ENCODE measurements at regions not wholly inside any gene's neighbourhood (a gene's known extent, or its start where the extent isn't known, plus 50 kb on each side); places are given as distances from the start of the nearest gene placed in this dataset.

DNA sequence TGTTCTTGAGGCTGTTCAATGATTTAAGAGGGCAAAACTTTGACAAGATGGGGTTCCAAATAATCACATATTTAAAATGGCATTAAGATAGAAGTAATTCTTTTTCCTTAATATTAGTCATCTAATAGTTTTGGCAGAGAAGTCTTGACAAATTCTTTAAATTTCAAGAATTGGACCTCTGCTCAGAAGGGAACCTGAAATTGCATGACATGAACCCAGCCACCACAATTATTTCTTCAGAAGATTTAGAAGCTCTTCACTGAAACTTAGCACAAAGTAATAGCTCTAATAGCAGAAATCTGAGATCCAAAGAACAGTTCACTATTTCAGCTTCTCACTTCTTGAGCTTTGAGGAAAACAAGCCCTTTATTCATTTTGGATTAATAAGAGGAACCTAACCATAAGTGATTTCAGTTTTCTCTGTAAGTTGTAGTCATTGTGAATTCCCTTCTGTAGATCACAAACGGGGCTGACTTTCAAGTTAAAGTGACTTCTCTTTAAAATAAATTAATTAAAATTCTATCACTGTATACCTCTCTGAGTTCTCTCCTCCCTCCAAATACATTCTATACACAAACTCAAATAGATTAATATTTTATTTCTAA is 100.6 kb upstream of the ITGA4 start:
- no peaks in the 10 kb centered on the region for H3K36me3 ChIP-seq (ENCODE audit: control insufficient read depth in 1 of 2, insufficient read depth in 2 of 2, low read length in 2 of 2)
- H3K27me3 ChIP-seq (ENCODE audit: low read depth, low read length) = no peaks in the 10 kb centered on the region
- H3K27ac ChIP-seq (ENCODE audit: low read length) = no peak overlapping the region
- H3K4me3 ChIP-seq (ENCODE audit: low read depth in 1 of 2, low read length in 2 of 2) = no peak overlapping the region
- no peaks in the 10 kb centered on the region for H3K9me3 ChIP-seq (ENCODE audit: control insufficient read depth in 1 of 2, low read length in 2 of 2)
- H3K4me1 ChIP-seq (ENCODE audit: control insufficient read depth in 1 of 2, insufficient read depth in 2 of 2, low read length in 2 of 2) = no peaks in the 10 kb centered on the region

DNA sequence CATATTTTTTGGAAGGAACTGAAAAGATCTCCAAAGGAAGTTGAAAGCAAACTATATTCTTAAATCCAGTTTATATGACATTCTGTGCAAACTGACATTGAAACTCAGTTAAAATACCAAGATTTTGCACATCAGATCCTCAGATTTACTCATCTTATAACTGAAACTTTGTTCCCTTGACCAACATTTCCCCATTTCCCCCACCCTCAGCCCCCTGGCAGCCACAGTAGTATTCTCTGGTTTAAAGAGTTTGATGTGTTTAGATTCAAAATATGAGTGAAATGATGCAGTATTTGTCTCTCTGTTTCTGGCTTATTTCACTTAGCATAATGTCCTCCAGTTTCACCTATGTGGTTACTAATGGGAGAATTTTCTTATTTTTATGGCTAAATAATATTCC is 99.2 kb upstream of the ITGA4 start:
- no peaks in the 10 kb centered on the region for H3K36me3 ChIP-seq (ENCODE audit: control insufficient read depth in 1 of 2, insufficient read depth in 2 of 2, low read length in 2 of 2)
- no peaks in the 10 kb centered on the region for H3K27me3 ChIP-seq (ENCODE audit: low read depth, low read length)
- H3K4me3 ChIP-seq (ENCODE audit: low read depth in 1 of 2, low read length in 2 of 2) = no peak overlapping the region
- H3K4me1 ChIP-seq (ENCODE audit: control insufficient read depth in 1 of 2, insufficient read depth in 2 of 2, low read length in 2 of 2) = no peaks in the 10 kb centered on the region
- no peaks in the 10 kb centered on the region for H3K9me3 ChIP-seq (ENCODE audit: control insufficient read depth in 1 of 2, low read length in 2 of 2)
- H3K27ac ChIP-seq (ENCODE audit: low read length) = no peak overlapping the region

DNA sequence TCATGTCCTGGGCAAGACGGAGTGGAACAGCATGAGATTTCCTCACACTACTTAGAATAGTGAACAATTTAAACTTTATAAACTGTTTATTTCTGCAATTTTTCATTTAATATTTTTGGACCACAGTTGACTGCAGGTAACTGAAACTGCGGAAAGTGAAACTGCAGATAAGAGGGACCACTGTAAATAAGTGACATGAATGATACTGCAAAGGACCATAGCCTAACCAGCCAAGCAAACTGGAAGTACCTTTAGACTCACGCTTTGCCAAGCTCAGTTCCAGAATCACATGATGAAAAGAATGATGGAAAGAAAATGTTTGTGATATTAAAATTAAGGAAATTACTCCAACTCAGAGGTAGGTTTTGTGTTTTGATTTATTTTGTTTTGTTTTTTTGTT is 94.6 kb upstream of the ITGA4 start:
- Histone ChIP-seq H3K9me3 (ENCODE audit: control insufficient read depth in 1 of 2, low read length in 2 of 2) (no peaks in the 10 kb centered on the region), H3K27ac (ENCODE audit: low read length) (no peak overlapping the region), H3K36me3 (ENCODE audit: control insufficient read depth in 1 of 2, insufficient read depth in 2 of 2, low read length in 2 of 2) (no peaks in the 10 kb centered on the region), H3K4me1 (ENCODE audit: control insufficient read depth in 1 of 2, insufficient read depth in 2 of 2, low read length in 2 of 2) (no peaks in the 10 kb centered on the region), H3K4me3 (ENCODE audit: low read depth in 1 of 2, low read length in 2 of 2) (no peak overlapping the region), H3K27me3 (ENCODE audit: low read depth, low read length) (no peaks in the 10 kb centered on the region)

DNA sequence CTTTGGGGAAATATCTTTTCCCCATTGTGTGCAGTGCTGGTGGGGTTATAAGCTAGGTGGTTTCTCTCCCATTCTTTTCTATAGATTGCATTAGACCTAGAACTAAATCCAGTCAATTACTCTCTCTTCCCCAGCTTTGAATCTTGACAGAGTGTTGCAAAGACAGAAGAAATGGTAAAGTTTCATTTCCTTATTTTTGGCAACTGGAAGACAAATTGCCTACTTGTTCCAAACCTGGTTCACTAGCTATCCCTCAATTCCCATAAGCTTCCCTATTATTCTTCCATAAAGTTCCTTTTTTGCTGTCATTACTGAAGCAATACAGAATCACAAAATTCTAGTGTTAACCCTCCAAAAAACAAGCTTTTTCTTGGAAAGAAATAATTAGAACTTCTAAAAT is 94.0 kb upstream of the ITGA4 start:
- Histone ChIP-seq H3K4me1 (ENCODE audit: control insufficient read depth in 1 of 2, insufficient read depth in 2 of 2, low read length in 2 of 2) (no peaks in the 10 kb centered on the region), H3K36me3 (ENCODE audit: control insufficient read depth in 1 of 2, insufficient read depth in 2 of 2, low read length in 2 of 2) (no peaks in the 10 kb centered on the region), H3K9me3 (ENCODE audit: control insufficient read depth in 1 of 2, low read length in 2 of 2) (no peaks in the 10 kb centered on the region), H3K27ac (ENCODE audit: low read length) (no peak overlapping the region), H3K27me3 (ENCODE audit: low read depth, low read length) (no peaks in the 10 kb centered on the region), H3K4me3 (ENCODE audit: low read depth in 1 of 2, low read length in 2 of 2) (no peak overlapping the region)

DNA sequence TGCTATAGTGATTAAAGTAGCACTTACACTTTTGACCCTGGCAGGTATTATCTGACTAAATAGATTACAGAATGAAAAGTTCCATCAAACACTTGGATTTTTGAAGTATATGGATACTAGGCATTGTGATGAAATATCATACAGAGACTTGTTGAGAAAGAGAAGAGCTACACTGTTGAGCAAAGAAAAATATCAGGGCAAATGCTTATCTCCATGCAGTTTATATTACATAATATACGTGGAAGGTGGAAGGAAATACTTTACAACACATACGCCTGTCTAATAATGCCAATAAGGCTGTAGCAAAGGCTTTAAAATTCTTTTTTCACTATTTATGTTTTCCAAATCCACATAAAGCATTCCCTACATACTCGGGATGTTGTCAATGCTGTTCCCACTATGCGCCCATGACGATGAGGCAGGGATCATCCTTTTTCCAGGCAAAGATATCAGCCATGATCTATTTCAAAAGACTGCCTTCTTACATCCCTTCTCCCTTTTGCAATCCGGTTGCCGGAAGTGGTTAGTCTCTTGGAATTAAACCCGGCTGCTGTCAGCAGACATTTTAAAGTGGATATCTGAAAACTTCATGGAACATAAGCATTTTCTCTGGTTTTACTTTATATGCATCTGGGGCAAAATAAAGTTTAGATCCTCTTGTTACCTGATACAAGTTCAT is 92.6 kb upstream of the ITGA4 start:
- H3K27me3 ChIP-seq (ENCODE audit: low read depth, low read length) = no peaks in the 10 kb centered on the region
- no peaks in the 10 kb centered on the region for H3K36me3 ChIP-seq (ENCODE audit: control insufficient read depth in 1 of 2, insufficient read depth in 2 of 2, low read length in 2 of 2)
- no peak overlapping the region for H3K4me3 ChIP-seq (ENCODE audit: low read depth in 1 of 2, low read length in 2 of 2)
- no peaks in the 10 kb centered on the region for H3K4me1 ChIP-seq (ENCODE audit: control insufficient read depth in 1 of 2, insufficient read depth in 2 of 2, low read length in 2 of 2)
- H3K9me3 ChIP-seq (ENCODE audit: control insufficient read depth in 1 of 2, low read length in 2 of 2) = no peaks in the 10 kb centered on the region
- H3K27ac ChIP-seq (ENCODE audit: low read length) = no peak overlapping the region

DNA sequence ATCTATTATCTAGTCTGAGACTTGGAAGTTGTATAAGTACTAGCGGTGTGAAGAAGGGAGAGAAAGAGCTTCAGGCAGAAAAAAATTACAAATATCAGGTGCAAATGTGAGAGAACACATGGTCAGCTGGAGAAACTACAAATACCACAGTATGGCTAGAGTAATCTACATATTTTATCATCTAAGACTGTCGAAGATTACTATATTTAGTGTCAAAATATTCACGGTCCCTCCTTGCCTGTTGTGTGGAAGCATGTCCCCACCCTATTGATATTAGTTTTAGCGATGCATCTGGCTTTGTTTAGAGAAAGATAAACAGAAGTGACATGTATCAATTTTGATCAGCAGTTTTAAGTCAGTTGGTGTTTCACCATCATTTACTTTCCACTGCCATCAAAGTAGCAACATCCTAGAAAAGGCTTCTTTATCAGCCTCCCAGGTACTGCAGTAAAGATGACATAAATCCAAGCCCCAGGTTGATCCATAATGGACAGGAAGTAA is 90.5 kb upstream of the ITGA4 start:
- Histone ChIP-seq H3K27ac (ENCODE audit: low read length) (no peak overlapping the region), H3K4me3 (ENCODE audit: low read depth in 1 of 2, low read length in 2 of 2) (no peak overlapping the region), H3K36me3 (ENCODE audit: control insufficient read depth in 1 of 2, insufficient read depth in 2 of 2, low read length in 2 of 2) (no peaks in the 10 kb centered on the region), H3K9me3 (ENCODE audit: control insufficient read depth in 1 of 2, low read length in 2 of 2) (no peaks in the 10 kb centered on the region), H3K27me3 (ENCODE audit: low read depth, low read length) (no peaks in the 10 kb centered on the region), H3K4me1 (ENCODE audit: control insufficient read depth in 1 of 2, insufficient read depth in 2 of 2, low read length in 2 of 2) (peaks cover 2 to 4% of the 10 kb centered on the region in 2 donors)

DNA sequence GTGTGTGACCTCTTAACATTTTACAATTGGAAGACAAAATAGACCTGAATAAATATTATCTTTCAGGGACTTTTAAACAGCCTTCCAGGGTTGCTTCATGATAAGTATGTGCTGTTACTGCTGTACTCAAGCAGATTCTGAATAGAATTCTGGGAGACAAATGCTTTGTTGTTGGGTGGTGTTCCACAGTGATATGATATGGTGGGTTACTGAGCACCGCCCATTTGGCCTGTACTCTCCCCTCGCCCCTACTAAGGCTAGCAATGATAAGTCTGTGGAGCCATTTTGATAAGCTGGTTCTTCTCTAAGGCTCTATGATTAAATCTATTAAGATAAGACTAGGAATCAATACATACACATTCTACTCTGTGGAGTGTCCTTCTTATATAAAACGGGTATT is 89.8 kb upstream of the ITGA4 start:
- H3K27me3 ChIP-seq (ENCODE audit: low read depth, low read length) = no peaks in the 10 kb centered on the region

DNA sequence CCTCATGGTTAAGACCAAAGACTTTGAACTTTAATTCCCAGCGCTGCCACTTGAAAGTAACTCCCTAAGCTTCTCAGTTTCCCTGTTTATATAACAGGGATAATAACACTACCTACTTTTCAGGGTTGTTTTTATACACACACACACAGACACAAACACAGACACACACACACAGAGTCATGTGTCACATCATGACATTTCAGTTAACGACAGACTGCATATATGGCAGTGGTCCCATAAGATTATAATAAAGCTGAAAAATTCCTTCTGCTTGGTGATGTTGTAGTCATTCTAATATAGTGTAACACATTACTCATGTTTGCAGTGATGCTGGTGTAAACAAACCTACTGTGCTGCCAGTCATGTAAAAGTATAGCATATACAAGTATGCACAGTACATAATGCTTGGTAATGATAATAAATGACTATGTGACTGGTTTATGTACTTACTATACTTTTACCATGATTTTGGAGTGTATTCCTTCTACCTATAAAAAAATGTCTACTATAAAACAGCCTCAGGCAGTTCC is 89.2 kb upstream of the ITGA4 start:
- H3K27me3 ChIP-seq (ENCODE audit: low read depth, low read length) = no peaks in the 10 kb centered on the region
- no peak overlapping the region for H3K4me3 ChIP-seq (ENCODE audit: low read depth in 1 of 2, low read length in 2 of 2)
- H3K27ac ChIP-seq (ENCODE audit: low read length) = no peak overlapping the region
- H3K36me3 ChIP-seq (ENCODE audit: control insufficient read depth in 1 of 2, insufficient read depth in 2 of 2, low read length in 2 of 2) = no peaks in the 10 kb centered on the region
- H3K9me3 ChIP-seq (ENCODE audit: control insufficient read depth in 1 of 2, low read length in 2 of 2) = no peaks in the 10 kb centered on the region
- peaks cover 4 to 14% of the 10 kb centered on the region in 2 donors for H3K4me1 ChIP-seq (ENCODE audit: control insufficient read depth in 1 of 2, insufficient read depth in 2 of 2, low read length in 2 of 2)

More for the DNA sequence above, 89.8 kb upstream of the ITGA4 start:
- Histone ChIP-seq H3K9me3 (ENCODE audit: control insufficient read depth in 1 of 2, low read length in 2 of 2) (no peaks in the 10 kb centered on the region), H3K4me3 (ENCODE audit: low read depth in 1 of 2, low read length in 2 of 2) (no peak overlapping the region), H3K27ac (ENCODE audit: low read length) (no peak overlapping the region), H3K36me3 (ENCODE audit: control insufficient read depth in 1 of 2, insufficient read depth in 2 of 2, low read length in 2 of 2) (no peaks in the 10 kb centered on the region), H3K4me1 (ENCODE audit: control insufficient read depth in 1 of 2, insufficient read depth in 2 of 2, low read length in 2 of 2) (peaks cover 4 to 9% of the 10 kb centered on the region in 2 donors)

DNA sequence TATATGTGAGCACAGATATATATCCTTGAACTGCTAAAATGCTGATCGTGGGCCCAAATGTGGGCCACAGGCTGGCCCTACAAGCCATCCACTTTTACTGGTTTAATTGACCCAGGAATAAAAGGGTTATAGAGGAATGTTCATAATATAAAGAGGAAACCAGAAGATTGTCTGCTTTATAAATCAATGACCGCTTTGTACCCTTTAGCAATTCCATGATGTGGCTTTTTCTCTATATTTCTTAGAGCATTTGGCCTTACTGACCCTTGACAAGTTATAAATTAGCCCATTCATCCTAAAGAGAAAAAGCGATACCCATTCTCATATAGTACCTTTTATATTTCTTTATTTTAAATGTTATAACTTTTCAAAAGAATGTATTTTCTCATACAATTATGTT is 87.1 kb upstream of the ITGA4 start:
- no peaks in the 10 kb centered on the region for H3K27me3 ChIP-seq (ENCODE audit: low read depth, low read length)
- H3K36me3 ChIP-seq (ENCODE audit: control insufficient read depth in 1 of 2, insufficient read depth in 2 of 2, low read length in 2 of 2) = no peaks in the 10 kb centered on the region
- H3K27ac ChIP-seq (ENCODE audit: low read length) = no peak overlapping the region
- H3K4me3 ChIP-seq (ENCODE audit: low read depth in 1 of 2, low read length in 2 of 2) = no peak overlapping the region
- no peaks in the 10 kb centered on the region for H3K9me3 ChIP-seq (ENCODE audit: control insufficient read depth in 1 of 2, low read length in 2 of 2)
- peaks cover 4 to 15% of the 10 kb centered on the region in 2 donors for H3K4me1 ChIP-seq (ENCODE audit: control insufficient read depth in 1 of 2, insufficient read depth in 2 of 2, low read length in 2 of 2)

DNA sequence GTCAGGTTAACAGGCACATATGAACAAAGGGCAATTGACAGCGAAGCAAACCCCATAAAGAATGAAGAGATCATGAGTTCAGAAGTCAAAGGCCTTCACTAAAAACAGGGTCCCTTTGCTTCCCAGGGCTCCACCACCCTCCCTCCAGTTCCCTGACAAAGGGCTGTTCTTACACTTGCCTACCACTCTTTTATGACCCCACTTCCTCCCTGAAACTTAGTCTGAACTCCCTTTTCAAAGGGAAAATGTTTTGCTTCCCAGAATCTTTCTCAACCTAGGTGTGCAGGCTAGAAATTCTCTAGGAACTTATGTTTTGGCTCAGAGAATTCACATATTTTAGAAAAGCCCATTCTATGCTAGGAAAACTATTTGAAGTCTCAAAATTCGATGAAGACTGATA is 86.0 kb upstream of the ITGA4 start:
- Histone ChIP-seq H3K27me3 (ENCODE audit: low read depth, low read length) (no peaks in the 10 kb centered on the region), H3K9me3 (ENCODE audit: control insufficient read depth in 1 of 2, low read length in 2 of 2) (no peaks in the 10 kb centered on the region), H3K4me1 (ENCODE audit: control insufficient read depth in 1 of 2, insufficient read depth in 2 of 2, low read length in 2 of 2) (peaks cover 4 to 15% of the 10 kb centered on the region in 2 donors), H3K36me3 (ENCODE audit: control insufficient read depth in 1 of 2, insufficient read depth in 2 of 2, low read length in 2 of 2) (no peaks in the 10 kb centered on the region), H3K27ac (ENCODE audit: low read length) (no peak overlapping the region), H3K4me3 (ENCODE audit: low read depth in 1 of 2, low read length in 2 of 2) (no peak overlapping the region)

DNA sequence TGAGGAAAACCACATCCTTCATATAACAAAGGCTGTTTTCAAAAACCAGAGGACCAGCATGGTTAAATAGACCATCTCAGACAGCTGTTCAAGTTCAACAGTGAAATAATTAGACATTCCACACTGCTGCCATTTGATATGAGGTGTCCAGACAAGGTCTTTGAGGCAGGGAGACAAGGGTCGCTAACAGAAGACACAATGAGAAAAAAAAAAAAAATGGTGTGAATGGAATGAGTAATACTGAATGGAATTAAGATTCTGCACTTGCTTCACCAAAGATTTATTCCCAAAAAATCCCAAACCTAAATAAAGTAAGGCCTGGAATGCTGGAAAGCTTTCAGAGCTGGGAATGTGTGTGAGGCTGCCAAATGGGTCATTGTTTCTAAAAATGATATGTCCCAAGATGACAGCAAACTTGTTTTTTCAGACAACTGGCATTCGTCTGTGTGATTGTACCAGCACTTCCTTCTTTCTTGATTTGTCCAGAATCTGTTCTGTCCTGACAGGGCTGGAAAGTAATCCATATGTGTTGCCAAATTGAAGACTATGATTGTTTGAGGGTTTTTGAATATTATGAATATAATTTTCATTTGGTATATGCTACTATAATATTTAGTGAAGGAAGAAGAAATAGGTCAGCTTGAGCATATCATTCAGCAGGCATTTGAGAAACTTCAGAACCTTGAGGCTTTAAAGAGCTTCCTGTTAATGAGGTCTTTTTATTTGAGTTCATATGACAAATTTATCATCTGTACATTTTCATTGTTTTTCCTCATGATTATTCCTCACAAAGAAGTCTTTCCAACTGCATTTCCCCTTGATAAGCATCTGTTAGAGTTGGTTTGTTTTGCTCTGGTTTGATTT is 85.2 kb upstream of the ITGA4 start:
- Histone ChIP-seq H3K27ac (ENCODE audit: low read length) (no peak overlapping the region), H3K4me3 (ENCODE audit: low read depth in 1 of 2, low read length in 2 of 2) (no peak overlapping the region), H3K36me3 (ENCODE audit: control insufficient read depth in 1 of 2, insufficient read depth in 2 of 2, low read length in 2 of 2) (no peaks in the 10 kb centered on the region), H3K27me3 (ENCODE audit: low read depth, low read length) (no peaks in the 10 kb centered on the region), H3K9me3 (ENCODE audit: control insufficient read depth in 1 of 2, low read length in 2 of 2) (no peaks in the 10 kb centered on the region), H3K4me1 (ENCODE audit: control insufficient read depth in 1 of 2, insufficient read depth in 2 of 2, low read length in 2 of 2) (peaks cover 4 to 15% of the 10 kb centered on the region in 2 donors)

Measured in muscle layer of duodenum (tissue), 2 donors.